DMS79 treated with DMSO at 0.1 percent for 48 hours (cell line): ENCODE measurements at regions not wholly inside any gene's neighbourhood (a gene's known extent, or its start where the extent isn't known, plus 50 kb on each side); places are given as distances from the start of the nearest gene placed in this dataset.
"Not testable (repeated sequence)": the region's sequence is repeated elsewhere in the genome, so short reads cannot be mapped to it uniquely, and the experiment has no call there.

Experiments used
- DNase-seq: peaks from one replicate; lab custom pipeline; 2025; lab: John Stamatoyannopoulos, UW

DNA sequence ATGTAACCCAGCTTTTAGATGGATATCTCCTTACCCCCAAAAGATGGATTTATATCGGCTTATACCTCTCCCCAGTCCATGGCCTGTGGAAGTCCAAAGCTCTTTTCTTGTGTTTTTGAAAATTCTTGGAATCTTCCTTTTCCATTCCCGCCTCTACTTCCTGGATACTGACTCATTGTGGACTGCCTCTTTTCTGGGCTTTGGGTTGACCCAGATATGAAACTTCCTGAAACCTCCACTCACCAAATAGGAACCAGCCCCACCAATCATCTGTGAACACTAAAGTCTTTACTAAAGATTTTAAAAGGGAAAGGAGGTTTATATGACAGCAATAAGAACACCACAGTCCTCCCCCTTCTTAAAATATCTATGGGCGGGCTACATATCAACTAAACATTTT is 163.4 kb upstream of the SYN3 start:
- DNase-seq = no peak

GRCh38 chr22:33220476-33221080 is 162.4 kb upstream of the SYN3 start:
- DNase-seq = no peak

- DNase-seq = no peak
Measured at GRCh38 chr22:33219648-33220384, 161.6 kb upstream of the SYN3 start.

DNA sequence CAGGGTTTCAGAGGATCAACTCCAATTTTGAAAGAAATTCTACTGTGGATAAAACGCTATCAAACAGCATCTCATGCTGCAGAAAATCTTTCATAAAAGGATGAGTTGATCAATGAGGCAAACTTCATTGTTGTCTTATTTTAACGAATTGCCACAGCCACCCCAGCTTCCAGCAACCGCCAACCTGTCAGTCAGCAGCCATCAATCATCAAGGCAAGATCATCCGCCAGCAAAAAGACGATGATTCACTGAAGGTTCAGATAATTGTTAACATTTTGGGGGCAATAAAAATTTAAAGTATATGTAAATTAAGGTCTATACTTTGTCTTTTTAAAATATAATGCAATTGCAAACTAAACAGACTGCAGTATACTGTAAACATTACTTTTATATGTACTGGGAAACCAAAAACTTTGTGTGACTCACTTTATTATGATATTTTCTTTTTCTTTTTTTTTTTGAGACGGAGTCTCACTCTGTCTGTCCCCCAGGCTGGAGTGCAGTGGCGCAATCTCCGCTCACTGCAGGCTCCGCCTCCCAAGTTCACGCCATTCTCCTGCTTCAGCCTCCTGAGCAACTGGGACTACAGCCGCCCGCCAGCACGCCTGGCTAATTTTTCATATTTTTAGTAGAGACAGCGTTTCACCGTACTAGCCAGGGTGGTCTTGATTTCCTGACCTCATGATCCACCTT is 155.3 kb upstream of the SYN3 start:
- no peak for DNase-seq

- DNase-seq = no peak
Measured at GRCh38 chr22:33209930-33210784, 152.0 kb upstream of the SYN3 start.

- no peak for DNase-seq
Measured at GRCh38 chr22:33204408-33204807, 146.2 kb upstream of the SYN3 start.

DNA sequence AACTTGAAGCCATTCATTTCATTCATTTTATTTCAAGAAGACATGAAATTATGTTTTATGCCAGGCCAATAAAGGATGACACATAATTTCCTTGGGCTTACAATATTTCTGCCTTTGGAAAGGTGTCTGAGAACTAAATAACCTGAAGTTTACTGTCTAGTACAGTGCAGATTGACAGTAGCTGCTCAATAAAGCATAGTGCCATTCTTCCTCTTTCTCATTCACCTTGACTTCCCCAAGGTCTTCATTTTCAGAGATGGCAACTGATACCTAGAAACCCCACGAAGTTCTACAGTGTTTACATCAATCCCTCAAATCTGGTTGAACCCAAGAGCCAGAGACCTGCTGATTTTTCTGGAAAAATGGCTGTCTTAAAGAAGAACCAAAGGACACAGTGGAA is 144.3 kb upstream of the SYN3 start:
- no peak for DNase-seq

GRCh38 chr22:33194529-33195077 is 136.4 kb upstream of the SYN3 start:
- no peak for DNase-seq

DNA sequence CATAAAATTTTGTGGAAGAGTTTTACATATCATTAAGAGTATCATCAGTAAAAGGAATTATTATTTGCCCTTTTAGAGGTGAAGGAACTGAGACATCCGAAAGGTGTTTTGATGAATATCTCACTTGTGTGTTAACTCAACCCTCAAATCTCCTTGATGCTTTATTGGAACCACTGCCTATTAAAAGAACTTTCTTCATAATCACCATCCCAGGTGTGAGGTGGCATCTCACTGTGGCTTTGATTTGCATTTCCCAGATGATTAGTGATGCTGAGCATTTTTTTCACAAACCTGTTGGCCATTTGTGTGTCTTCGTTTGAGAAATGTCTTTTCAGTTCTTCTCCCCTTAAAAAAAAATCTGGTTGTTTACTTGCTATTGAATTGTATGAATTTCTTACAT is 134.0 kb upstream of the SYN3 start:
- no peak for DNase-seq

- DNase-seq = no peak
Measured at GRCh38 chr22:33188326-33188725, 130.1 kb upstream of the SYN3 start.

GRCh38 chr22:33186816-33187215 is 128.6 kb upstream of the SYN3 start:
- no peak for DNase-seq

DNA sequence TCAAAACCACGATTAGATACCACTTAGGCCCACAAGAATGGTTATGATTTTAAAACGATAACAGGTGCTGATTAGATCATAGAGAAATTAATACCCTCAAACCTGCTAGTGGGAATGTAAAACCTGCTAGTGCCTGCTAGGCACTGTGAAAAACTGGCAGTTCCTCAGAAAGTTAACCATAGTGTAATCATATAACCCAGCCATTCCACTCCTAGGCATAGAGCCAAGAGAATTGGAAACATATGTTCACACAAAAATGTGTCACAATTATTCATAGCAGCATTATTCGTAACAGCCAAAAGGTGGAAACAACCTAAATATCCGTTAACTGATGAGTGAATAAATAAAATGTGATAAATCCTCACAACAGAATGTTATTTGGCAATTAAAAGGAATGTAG is 122.2 kb upstream of the SYN3 start:
- DNase-seq = no peak

DNA sequence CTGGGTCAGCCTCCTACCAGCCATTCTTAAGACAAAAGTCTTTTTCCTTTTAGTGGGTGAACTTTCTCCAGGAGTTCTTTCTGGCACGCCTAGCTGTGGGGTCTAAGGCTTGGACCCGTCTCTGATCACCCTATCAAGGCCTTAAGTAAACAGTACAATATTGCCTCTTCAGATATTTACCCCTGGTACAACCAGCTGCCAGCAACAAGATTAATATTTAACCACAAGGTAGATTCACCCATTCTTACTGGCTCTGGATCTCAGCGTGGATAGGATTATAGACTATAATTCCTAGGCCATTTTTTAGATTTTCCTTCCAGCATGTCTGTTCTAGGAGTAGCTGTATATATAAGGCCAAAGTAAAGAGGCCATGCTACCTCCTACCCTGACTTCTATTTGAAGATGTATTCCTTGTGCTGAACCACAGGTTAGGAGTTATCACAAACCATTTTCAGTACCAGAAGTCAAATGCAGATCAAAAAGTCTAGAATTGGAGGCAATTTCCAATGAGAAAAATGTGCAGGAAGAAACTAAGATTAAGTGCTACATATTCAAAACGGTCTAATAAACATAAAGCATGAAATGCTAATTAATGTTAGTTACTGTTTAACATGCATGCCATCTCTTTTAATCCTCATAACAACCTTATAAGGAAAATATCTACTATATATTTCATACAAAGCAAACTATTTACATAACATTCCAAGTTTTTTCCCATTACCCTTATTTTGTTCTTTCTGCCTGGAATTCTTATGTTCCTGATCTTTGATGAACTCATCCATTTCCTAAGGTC is 110.0 kb upstream of the SYN3 start:
- no peak for DNase-seq

DNA sequence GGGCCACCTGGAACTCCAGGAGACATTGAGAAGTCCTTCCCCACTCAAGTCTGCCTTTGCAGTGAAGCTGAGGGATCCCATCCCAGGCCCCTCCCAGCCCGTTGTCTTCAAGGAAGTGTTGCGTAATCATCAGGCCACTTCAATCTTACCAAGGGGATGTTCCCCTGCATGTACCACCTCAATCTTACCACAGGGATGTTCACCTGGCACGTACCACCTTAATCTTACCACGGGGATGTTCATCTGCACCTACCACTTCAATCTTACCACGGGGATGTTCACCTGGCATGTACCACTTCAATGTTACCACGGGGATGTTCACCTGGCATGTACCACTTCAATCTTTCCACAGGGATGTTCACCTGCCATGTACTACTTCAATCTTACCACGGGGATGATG is 108.0 kb upstream of the SYN3 start:
- DNase-seq = no peak

DNA sequence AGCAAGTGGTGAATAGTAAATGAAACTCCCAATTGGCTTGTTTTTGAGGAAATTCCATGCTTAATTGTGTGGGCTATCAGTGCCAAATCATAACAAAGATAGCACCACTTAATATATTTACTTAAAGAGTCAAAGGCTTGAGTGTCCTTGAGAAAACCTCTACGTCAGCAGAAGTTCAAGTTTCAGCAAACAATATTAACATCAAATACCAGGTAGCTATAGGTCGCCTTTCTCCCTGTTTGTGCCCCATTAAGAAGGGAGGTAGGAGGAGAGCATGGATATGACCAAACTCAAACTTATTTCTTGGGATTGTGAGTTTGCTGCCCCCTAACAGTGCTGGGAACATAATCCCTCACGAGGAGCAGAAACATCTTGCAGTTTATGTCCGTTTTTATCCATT is 105.6 kb upstream of the SYN3 start:
- peak; percentile 29 for DNase-seq

- DNase-seq = no peak
Measured at GRCh38 chr22:33162196-33162595, 104.0 kb upstream of the SYN3 start.

DNA sequence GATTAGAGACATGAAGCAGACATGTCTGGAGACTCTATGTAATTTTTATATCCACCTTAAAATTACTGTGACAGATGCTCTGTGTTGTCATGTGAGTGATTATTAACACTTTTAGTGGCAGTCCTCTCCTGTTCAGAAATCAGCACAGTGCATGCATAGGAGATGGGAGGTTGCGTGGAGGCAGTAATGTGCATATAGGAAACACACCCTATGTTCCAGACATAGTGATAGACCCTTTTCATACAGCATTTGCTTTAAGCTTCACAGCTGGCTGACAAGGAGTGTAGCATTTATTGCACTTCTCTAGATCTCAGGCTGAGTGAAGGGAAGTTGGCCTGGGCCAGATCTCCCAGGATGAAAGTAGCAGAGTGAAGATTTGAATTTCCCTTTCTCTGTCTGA is 102.3 kb upstream of the SYN3 start:
- DNase-seq = no peak

DNA sequence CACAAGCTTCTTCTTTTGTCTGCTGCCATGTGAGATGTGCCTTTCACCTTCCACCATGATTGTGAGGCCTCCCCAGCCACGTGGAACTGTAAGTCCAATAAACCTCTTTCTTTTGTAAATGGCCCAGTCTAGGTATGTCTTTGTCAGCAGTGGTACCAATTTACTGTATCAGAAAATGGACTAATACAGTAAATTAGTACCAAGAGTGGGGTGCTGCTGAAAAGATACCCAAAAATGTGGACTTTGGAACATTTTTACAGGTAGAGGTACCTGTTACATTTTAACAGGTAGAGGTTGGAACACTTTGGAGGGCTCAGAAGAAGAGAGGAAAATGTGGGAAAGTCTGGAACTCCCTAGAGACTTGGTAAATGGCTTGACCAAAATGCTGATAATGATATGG is 96.8 kb upstream of the SYN3 start:
- DNase-seq = not testable (repeated sequence)

GRCh38 chr22:33149611-33150010 is 91.4 kb upstream of the SYN3 start:
- no peak for DNase-seq

DNA sequence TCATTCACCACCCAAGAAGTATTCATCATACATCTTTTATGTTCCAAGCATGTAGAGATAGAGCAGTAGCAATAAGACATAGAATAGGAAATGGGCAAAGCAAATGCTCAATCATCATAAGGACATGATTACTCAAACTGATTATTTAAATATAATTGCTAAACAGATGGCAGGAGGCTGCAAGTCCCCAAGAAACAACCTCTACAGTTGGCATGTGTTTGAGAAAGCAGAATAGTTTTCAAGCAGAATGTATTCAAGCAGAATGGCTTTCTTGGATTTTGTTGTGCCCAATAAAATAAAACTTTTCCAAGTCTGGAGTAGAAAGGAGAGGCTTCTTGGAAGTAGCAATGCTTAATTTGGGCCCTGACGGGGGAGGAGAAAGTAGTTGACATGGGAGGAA is 86.5 kb upstream of the SYN3 start:
- no peak for DNase-seq

DNA sequence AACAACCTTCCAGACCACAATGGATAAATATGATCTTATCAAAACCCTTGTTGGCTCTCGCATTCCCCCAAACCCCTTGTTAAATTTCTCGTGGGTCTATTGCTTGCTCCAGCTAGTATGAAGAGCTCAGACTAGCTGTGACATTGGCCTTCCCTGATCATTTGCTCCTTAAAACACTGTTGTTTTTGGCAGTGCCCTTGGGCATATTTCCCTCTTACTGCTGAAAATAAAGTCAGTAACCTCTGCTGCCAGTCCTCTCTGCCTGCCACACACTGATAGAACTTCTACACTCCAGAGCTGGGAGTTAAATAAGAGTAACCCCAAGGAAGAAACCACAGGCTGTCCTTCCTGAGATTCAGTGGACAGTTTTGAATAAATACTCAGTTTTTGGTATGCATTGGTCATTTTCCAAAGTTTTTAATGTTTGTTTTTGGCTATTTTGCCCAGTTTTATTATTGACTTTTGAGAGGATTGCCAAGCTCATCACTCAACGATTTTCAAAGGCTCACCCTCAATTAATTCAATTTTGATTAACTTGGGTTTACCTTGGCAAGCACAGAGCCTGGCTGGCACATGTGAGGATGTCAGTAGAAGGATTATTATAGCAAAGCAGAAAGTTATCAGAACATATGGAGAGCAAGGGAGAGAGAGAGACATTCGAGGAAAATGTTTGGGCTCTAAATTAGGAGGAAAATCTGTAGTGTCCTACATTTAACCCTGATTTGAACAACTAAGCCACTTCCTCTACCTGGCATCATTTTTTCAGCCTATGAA is 84.3 kb upstream of the SYN3 start:
- no peak for DNase-seq
